Tibial nerve (tissue), 4 donors: ENCODE measurements at regions not wholly inside any gene's neighbourhood (a gene's known extent, or its start where the extent isn't known, plus 50 kb on each side); places are given as distances from the start of the nearest gene placed in this dataset.

Experiments used
- EP300 ChIP-seq, 2 donors: sonication (generic); formaldehyde crosslinking; IDR thresholded peaks; one replicate each; pipeline ENCODE4 v1.6.1; 2017; ENCODE audit warnings: antibody characterized with exemption in 2 of 2, mild to moderate bottlenecking in 1 of 2
- POLR2A ChIP-seq, 2 donors: fragments of 450-650 bp; IDR thresholded peaks; one replicate each; pipeline ENCODE4 v1.6.1; 2017; ENCODE audit warnings: antibody characterized with exemption in 2 of 2, mild to moderate bottlenecking in 2 of 2, moderate library complexity in 2 of 2
- TF ChIP-seq, protein P1 (sequence below), 5 experiments: fragments of 200-600 bp in 3 of 5; fragments of 450-650 bp in 2 of 5; sonication (generic) in 3 of 5; IDR thresholded peaks; one replicate each; pipeline ENCODE4 v1.5.1; 2016 to 2019; ENCODE audit warnings: antibody characterized with exemption in 5 of 5, mild to moderate bottlenecking in 3 of 5, moderate library complexity in 2 of 5

DNA sequence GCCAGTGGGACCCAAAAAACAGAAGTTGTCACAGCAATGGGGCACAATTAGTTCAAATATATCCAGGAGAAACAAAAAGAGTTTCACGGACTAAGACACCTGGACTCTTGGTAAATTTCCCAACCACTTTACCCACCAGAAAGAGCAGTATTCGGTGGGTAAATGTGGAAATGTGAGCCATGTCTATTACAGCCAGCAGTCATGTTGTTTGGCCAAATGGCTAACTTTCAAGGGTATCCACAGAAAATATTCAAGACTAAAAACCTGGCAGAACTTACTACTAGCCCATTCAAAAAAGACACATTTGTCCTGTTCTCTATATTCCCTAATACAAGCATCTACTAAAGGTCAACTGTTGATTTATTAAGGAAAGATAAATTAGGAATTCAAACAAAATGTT lies 1296.0 kb upstream of the NXPH2 start:
- TF ChIP-seq, protein P1, sequence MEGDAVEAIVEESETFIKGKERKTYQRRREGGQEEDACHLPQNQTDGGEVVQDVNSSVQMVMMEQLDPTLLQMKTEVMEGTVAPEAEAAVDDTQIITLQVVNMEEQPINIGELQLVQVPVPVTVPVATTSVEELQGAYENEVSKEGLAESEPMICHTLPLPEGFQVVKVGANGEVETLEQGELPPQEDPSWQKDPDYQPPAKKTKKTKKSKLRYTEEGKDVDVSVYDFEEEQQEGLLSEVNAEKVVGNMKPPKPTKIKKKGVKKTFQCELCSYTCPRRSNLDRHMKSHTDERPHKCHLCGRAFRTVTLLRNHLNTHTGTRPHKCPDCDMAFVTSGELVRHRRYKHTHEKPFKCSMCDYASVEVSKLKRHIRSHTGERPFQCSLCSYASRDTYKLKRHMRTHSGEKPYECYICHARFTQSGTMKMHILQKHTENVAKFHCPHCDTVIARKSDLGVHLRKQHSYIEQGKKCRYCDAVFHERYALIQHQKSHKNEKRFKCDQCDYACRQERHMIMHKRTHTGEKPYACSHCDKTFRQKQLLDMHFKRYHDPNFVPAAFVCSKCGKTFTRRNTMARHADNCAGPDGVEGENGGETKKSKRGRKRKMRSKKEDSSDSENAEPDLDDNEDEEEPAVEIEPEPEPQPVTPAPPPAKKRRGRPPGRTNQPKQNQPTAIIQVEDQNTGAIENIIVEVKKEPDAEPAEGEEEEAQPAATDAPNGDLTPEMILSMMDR (IDR thresholded peaks at IDR 0.05) = no peak
- TF ChIP-seq POLR2A (IDR thresholded peaks at IDR 0.05) = no peak
- TF ChIP-seq EP300 (IDR thresholded peaks at IDR 0.05) = no peak
